Endodermal cell (in vitro differentiated cells): ENCODE measurements at regions not wholly inside any gene's neighbourhood (a gene's known extent, or its start where the extent isn't known, plus 50 kb on each side); places are given as distances from the start of the nearest gene placed in this dataset.

Source experiments
- DNase-seq: peaks from one replicate; pipeline ENCODE4 v3.0.0-alpha.2; 2017
- H3K27ac ChIP-seq: 2 replicates; pipeline ENCODE4 v1.5.1; 2013; ENCODE audit warnings: mild to moderate bottlenecking, low read depth, low read length, moderate library complexity
- H3K27me3 ChIP-seq: 2 replicates; pipeline ENCODE4 v1.6.1; 2013; ENCODE audit warnings: mild to moderate bottlenecking, low read length, moderate library complexity; ENCODE audit not compliant: insufficient read depth, control insufficient read depth, poor library complexity, severe bottlenecking
- H3K36me3 ChIP-seq: 2 replicates; pipeline ENCODE4 v1.7.0; 2013; ENCODE audit warnings: mild to moderate bottlenecking, low read length, moderate library complexity; ENCODE audit not compliant: control insufficient read depth, insufficient read depth
- H3K4me1 ChIP-seq: one replicate; pipeline ENCODE4 v1.7.0; 2013; ENCODE audit warnings: low read length; ENCODE audit not compliant: control insufficient read depth, insufficient read depth
- H3K4me3 ChIP-seq: 2 replicates; pipeline ENCODE4 v1.5.1; 2013; ENCODE audit warnings: mild to moderate bottlenecking, low read length, moderate library complexity
- H3K9ac ChIP-seq: 2 replicates; pipeline ENCODE4 v1.6.1; 2013; ENCODE audit warnings: mild to moderate bottlenecking, low read length, moderate library complexity; ENCODE audit not compliant: poor library complexity, severe bottlenecking; ENCODE audit errors: extremely low read depth
- H3K9me3 ChIP-seq: 2 replicates; pipeline ENCODE4 v1.6.1; 2013; ENCODE audit warnings: mild to moderate bottlenecking, low read length, moderate library complexity; ENCODE audit not compliant: control insufficient read depth
- H3K27ac Mint-ChIP-seq: 2 replicates; pipeline ENCODE4 v1.8.0; 2020; ENCODE audit warnings: mixed read lengths
- H3K27me3 Mint-ChIP-seq: 2 replicates; pipeline ENCODE4 v1.8.0; 2021; ENCODE audit warnings: mild to moderate bottlenecking, mixed read lengths; ENCODE audit not compliant: insufficient read depth
- H3K36me3 Mint-ChIP-seq: 2 replicates; pipeline ENCODE4 v1.8.0; 2020; ENCODE audit warnings: low read depth, mixed read lengths
- H3K4me1 Mint-ChIP-seq: 2 replicates; pipeline ENCODE4 v1.8.0; 2020; ENCODE audit warnings: mixed read lengths
- H3K4me3 Mint-ChIP-seq: 2 replicates; pipeline ENCODE4 v1.8.0; 2020; ENCODE audit warnings: mild to moderate bottlenecking, moderate library complexity, mixed read lengths
- H3K9me3 Mint-ChIP-seq: 2 replicates; pipeline ENCODE4 v1.8.0; 2020; ENCODE audit warnings: mild to moderate bottlenecking, mixed read lengths
- CTCF ChIP-seq: fragments of 200-600 bp; sonication (generic); conservative IDR thresholded peaks from 2 replicates; pipeline ENCODE4 v1.5.0; 2021; ENCODE audit warnings: antibody characterized with exemption, mild to moderate bottlenecking
- WGBS, 2 experiments: methylation state at CpG; one replicate each; pipeline versions ENCODE4 v1.1.5 to v1.1.7; 2013; ENCODE audit warnings: missing lambda C conversion rate in 2 of 2, mixed read lengths in 1 of 2; ENCODE audit not compliant: insufficient coverage in 1 of 2, insufficient read length in 1 of 2; 5-methylcytosine and 5-hydroxymethylcytosine counted together

GRCh38 chr22:47361247-47361646 lies 598.8 kb downstream of the TBC1D22A start:
- Histone ChIP-seq H3K9me3 (peaks cover 76% of the 10 kb centered on the region), H3K9ac (no peak overlapping the region), H3K27ac (no peak overlapping the region), H3K27me3 (no peaks in the 10 kb centered on the region), H3K4me1 (no peaks in the 10 kb centered on the region), H3K36me3 (no peaks in the 10 kb centered on the region), H3K4me3 (no peak overlapping the region)
- no peak for DNase-seq
- Mint-ChIP-seq H3K9me3 (peaks cover 96% of the 10 kb centered on the region), H3K27ac (no peak overlapping the region), H3K27me3 (no peaks in the 10 kb centered on the region), H3K4me3 (no peak overlapping the region), H3K36me3 (no peaks in the 10 kb centered on the region), H3K4me1 (no peaks in the 10 kb centered on the region)
- no peak for TF ChIP-seq CTCF
- WGBS, 2 experiments = 88 to 93% methylated on average over 1 to 3 of the region's 3 CpGs

GRCh38 chr22:47357493-47357892 lies 595.0 kb downstream of the TBC1D22A start:
- no peak overlapping the region for H3K4me3 Mint-ChIP-seq
- no peak overlapping the region for H3K4me3 ChIP-seq
- H3K4me1 Mint-ChIP-seq = no peaks in the 10 kb centered on the region
- H3K27ac ChIP-seq = no peak overlapping the region
- H3K9me3 Mint-ChIP-seq = peaks cover 100% of the 10 kb centered on the region
- H3K9me3 ChIP-seq = peaks cover 77% of the 10 kb centered on the region
- no peaks in the 10 kb centered on the region for H3K36me3 Mint-ChIP-seq
- 77 to 92% methylated on average over 7 to 10 of the region's 10 CpGs for WGBS, 2 experiments
- TF ChIP-seq CTCF = no peak
- no peaks in the 10 kb centered on the region for H3K27me3 ChIP-seq
- no peaks in the 10 kb centered on the region for H3K4me1 ChIP-seq
- H3K27me3 Mint-ChIP-seq = no peaks in the 10 kb centered on the region
- H3K9ac ChIP-seq = no peak overlapping the region
- no peak overlapping the region for H3K27ac Mint-ChIP-seq
- no peak for DNase-seq
- no peaks in the 10 kb centered on the region for H3K36me3 ChIP-seq

- no peak overlapping the region for H3K4me3 Mint-ChIP-seq
- Histone ChIP-seq H3K36me3 (no peaks in the 10 kb centered on the region), H3K4me3 (no peak overlapping the region), H3K4me1 (no peaks in the 10 kb centered on the region), H3K27me3 (no peaks in the 10 kb centered on the region), H3K9ac (no peak overlapping the region), H3K27ac (no peak overlapping the region), H3K9me3 (peaks cover 80% of the 10 kb centered on the region)
- no peaks in the 10 kb centered on the region for H3K27me3 Mint-ChIP-seq
- no peak for TF ChIP-seq CTCF
- 83 to 89% methylated on average over 3 to 7 of the region's 7 CpGs for WGBS, 2 experiments
- no peak overlapping the region for H3K27ac Mint-ChIP-seq
- no peak for DNase-seq
- H3K9me3 Mint-ChIP-seq = peaks cover 100% of the 10 kb centered on the region
- H3K4me1 Mint-ChIP-seq = no peaks in the 10 kb centered on the region
- no peaks in the 10 kb centered on the region for H3K36me3 Mint-ChIP-seq
Measured at GRCh38 chr22:47357086-47357485, 594.6 kb downstream of the TBC1D22A start.
